C4-2B (cell line): ENCODE measurements at regions not wholly inside any gene's neighbourhood (a gene's known extent, or its start where the extent isn't known, plus 50 kb on each side); places are given as distances from the start of the nearest gene placed in this dataset.

ENCODE experiments used
- CTCF ChIP-seq: fragments of 450-650 bp; conservative IDR thresholded peaks from 2 replicates; pipeline ENCODE4 v1.5.1; 2017; ENCODE audit warnings: mild to moderate bottlenecking
- ZFX ChIP-seq: fragments of 450-650 bp; IDR thresholded peaks from 2 replicates; pipeline ENCODE4 v1.6.1; 2017

GRCh38 chr3:8403996-8404395 is 97.6 kb upstream of the LMCD1 start:
- TF ChIP-seq CTCF (no peak), ZFX (no peak)
